ENCODE measurements at regions not wholly inside any gene's neighbourhood (a gene's known extent, or its start where the extent isn't known, plus 50 kb on each side); places are given as distances from the start of the nearest gene placed in this dataset.
A peak's percentile ranks its signal among the peaks of the same experiment; 100 is the strongest.

DNA sequence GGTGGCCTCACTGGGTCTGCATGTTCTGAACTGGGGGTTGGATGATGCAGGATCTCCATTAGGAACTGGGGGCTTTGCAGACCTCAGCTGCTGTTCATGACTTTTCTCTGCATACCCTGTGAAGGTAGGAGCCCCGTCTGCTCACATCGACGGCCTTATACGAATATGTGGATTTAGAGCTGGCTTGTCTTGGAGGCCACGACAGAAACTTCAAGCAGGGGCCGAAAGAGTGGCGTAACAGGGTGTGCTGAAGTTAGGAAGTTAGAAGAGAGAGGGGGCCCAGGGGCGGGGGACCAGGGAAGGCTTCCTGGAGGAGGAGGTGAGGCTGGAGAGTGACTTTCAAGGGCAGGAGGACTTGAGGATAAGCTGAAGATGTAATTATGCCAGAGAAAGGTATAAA lies 144.9 kb downstream of the TSN start:
- DNase-seq (ENCODE audit: low read depth) = no peak
- no peak overlapping the region for H3K4me3 ChIP-seq (ENCODE audit: control insufficient read depth, low read depth, low read length)
- TF ChIP-seq, protein P1, sequence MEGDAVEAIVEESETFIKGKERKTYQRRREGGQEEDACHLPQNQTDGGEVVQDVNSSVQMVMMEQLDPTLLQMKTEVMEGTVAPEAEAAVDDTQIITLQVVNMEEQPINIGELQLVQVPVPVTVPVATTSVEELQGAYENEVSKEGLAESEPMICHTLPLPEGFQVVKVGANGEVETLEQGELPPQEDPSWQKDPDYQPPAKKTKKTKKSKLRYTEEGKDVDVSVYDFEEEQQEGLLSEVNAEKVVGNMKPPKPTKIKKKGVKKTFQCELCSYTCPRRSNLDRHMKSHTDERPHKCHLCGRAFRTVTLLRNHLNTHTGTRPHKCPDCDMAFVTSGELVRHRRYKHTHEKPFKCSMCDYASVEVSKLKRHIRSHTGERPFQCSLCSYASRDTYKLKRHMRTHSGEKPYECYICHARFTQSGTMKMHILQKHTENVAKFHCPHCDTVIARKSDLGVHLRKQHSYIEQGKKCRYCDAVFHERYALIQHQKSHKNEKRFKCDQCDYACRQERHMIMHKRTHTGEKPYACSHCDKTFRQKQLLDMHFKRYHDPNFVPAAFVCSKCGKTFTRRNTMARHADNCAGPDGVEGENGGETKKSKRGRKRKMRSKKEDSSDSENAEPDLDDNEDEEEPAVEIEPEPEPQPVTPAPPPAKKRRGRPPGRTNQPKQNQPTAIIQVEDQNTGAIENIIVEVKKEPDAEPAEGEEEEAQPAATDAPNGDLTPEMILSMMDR (conservative IDR thresholded peaks at IDR 0.05; ENCODE audit: control insufficient read depth, insufficient read depth, low read depth, low read length) = no peak

DNA sequence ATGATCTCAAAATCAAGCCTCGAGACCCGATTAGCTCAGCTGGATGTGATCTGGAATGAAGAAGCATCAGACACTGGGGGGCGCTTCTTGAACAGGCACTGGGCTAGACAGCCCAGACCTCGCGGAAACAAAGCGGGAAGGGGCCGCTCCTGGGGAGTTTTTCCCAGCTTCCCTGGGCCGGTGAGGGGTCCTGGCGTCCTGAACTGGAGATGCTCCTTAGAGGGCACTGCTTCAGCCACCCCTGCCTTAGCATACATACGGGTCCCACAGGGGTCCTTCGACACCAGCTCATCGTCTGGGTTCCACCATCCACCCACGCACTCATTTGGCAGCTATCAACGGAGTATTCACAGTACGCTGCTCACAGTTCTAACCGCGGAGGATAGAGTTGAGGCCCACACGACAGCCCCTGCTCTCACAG lies 146.7 kb downstream of the TSN start:
- peak; percentile 70 for DNase-seq (ENCODE audit: low read depth)
- TF ChIP-seq, protein P1 (conservative IDR thresholded peaks at IDR 0.05; ENCODE audit: control insufficient read depth, insufficient read depth, low read depth, low read length) = no peak

DNA sequence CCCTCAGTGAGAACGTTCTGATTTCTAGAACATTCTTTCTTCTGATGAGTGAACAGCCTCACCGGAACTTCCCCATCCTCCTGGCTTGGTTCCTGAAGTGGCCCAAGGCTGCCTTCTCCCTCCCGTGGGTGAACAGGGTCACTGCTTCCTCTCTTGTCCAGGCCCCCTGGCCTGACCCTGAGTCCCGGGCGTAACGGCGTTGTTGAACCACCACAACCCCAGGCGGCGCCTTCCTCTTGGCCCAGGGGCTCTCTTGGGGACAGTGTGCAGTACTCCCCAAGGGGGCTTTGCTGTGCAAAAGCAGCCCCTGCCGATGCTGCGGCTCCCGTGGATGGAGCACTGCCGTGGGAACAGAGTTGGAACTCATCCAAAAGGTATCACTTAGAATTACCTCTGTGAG lies 147.2 kb downstream of the TSN start:
- TF ChIP-seq, protein P1 (conservative IDR thresholded peaks at IDR 0.05; ENCODE audit: control insufficient read depth, insufficient read depth, low read depth, low read length) = no peak
- H3K4me3 ChIP-seq (ENCODE audit: control insufficient read depth, low read depth, low read length) = peak overlapping the region; percentile 45
- DNase-seq (ENCODE audit: low read depth) = no peak

More for the DNA sequence above, 146.7 kb downstream of the TSN start:
- peak overlapping the region; percentile 45 for H3K4me3 ChIP-seq (ENCODE audit: control insufficient read depth, low read depth, low read length)

DNA sequence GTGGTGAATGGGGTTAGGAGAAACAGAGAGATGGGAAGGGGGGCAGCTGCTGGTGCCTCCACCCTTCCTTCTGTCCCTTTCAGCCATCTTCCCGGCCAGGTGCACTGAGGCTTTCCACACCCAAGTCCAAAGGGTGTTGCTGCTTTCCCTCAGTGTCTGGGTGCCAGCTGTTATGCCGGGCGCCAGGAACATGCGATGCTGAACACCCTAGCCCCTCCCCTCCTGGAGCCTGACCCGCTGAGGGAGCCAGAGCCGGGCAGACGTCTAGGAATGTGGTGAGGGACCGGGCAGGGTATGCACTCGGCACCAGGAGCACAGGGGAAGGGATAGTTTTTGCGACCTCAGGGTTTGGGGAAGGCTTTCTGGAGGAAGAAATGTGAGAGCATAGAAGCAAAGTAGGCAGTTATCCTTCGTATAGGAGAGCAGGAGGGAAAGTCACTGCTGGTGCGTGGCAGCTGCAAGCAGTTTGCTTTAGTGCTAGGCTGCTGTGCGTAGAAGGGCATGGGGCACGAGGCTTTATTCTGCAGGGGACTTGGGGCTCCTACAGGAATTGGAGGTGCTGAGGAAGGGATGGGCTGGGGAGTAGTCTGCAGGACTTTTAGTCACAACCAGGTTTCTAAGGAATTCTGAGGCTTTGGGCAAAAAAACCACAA lies 147.7 kb downstream of the TSN start:
- no peak for DNase-seq (ENCODE audit: low read depth)
- H3K4me3 ChIP-seq (ENCODE audit: control insufficient read depth, low read depth, low read length) = peak overlapping the region; percentile 45
- TF ChIP-seq, protein P1 (conservative IDR thresholded peaks at IDR 0.05; ENCODE audit: control insufficient read depth, insufficient read depth, low read depth, low read length) = no peak

DNA sequence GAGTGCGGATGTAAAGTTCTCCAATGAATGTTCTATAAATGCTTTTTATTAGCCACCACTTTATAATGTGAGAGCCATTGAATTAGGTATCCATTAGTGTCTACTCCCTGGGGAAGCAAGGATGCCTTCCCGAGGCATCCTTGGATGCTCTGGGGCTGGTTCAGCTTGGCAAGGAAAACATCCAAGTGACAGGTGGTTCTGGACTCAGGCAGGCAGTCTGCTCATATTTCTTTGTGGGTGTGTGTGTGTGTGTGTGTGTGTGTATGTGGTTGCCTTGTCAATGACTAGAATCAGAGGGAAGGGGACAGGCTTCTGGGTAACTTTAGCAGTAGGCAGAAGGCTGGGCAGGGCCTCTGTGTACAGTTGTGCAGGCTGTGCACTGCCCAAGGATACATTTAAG lies 149.2 kb downstream of the TSN start:
- no peak for DNase-seq (ENCODE audit: low read depth)
- no peak overlapping the region for H3K4me3 ChIP-seq (ENCODE audit: control insufficient read depth, low read depth, low read length)
- TF ChIP-seq, protein P1 (conservative IDR thresholded peaks at IDR 0.05; ENCODE audit: control insufficient read depth, insufficient read depth, low read depth, low read length) = no peak

DNA sequence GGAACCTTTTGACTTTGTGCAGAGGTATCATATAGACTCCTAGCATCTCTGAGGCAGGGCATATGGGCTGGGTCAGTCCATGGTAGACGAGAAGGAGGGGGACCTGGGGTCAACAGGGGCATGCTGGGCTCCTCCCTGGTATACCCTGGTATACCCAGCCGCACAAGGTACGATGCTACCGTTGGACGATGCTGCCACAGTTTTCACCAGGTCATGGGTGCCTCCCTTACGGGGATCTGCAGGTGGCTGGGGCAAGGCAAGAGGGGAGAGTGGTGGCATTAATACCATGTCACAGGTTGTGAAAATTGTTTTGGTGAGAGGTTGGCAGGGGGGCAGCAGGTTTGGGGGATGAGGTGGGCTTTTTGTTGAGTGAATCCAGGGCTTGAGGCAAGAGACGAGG lies 149.8 kb downstream of the TSN start:
- TF ChIP-seq, protein P1 (conservative IDR thresholded peaks at IDR 0.05; ENCODE audit: control insufficient read depth, insufficient read depth, low read depth, low read length) = no peak
- no peak for DNase-seq (ENCODE audit: low read depth)
- H3K4me3 ChIP-seq (ENCODE audit: control insufficient read depth, low read depth, low read length) = no peak overlapping the region

DNA sequence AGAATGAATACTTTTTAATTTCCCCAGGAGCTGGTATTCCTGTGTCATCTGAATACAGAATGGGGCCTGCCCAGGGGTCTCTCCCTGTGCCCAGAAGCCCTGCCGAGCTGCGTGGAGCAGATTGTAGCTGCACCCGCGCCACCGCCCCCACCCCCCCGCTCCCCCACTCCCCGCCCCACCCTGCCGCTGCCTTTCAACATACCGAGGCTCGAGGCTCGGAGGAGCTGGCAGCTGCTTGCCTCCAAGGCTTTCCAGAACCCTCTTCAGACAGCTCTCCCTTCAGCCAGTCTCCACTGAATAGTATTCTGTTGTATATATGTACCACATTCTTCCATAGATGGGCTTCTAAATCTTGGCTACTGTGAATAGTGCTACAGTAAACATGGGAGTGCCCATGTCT lies 150.7 kb downstream of the TSN start:
- TF ChIP-seq, protein P1 (conservative IDR thresholded peaks at IDR 0.05; ENCODE audit: control insufficient read depth, insufficient read depth, low read depth, low read length) = no peak
- H3K4me3 ChIP-seq (ENCODE audit: control insufficient read depth, low read depth, low read length) = no peak overlapping the region
- DNase-seq (ENCODE audit: low read depth) = no peak

Data from fibroblast of mammary gland (primary cell).